K562 (cell line): ENCODE measurements at regions not wholly inside any gene's neighbourhood (a gene's known extent, or its start where the extent isn't known, plus 50 kb on each side); places are given as distances from the start of the nearest gene placed in this dataset.

ENCODE experiments used
- ADNP ChIP-seq: fragments of 200-800 bp; sonication (Bioruptor generic); IDR thresholded peaks from 2 replicates; pipeline ENCODE4 v1.6.1; 2016; ENCODE audit warnings: missing genetic modification characterization, missing compliant biosample characterization
- ATF7 ChIP-seq: fragments of 450-650 bp; IDR thresholded peaks from 2 replicates; pipeline ENCODE4 v1.7.1; 2014; ENCODE audit warnings: mild to moderate bottlenecking, moderate library complexity
- BACH1 ChIP-seq: fragments of 200-800 bp; sonication (Bioruptor generic); IDR thresholded peaks from 2 replicates; pipeline ENCODE4 v1.6.1; 2016; ENCODE audit warnings: missing genetic modification characterization, missing compliant biosample characterization
- CREB1 ChIP-seq, 2 experiments: sonication (generic) in 1 of 2; formaldehyde crosslinking in 1 of 2; IDR thresholded peaks; 2 replicates each; pipeline versions ENCODE4 v1.6.1 to v1.8.0; 2012 to 2022; ENCODE audit warnings: inconsistent platforms in 1 of 2, mild to moderate bottlenecking in 1 of 2, missing genetic modification reagents in 1 of 2, moderate library complexity in 1 of 2
- ERF ChIP-seq: fragments of 450-650 bp; formaldehyde crosslinking; IDR thresholded peaks from 2 replicates; pipeline ENCODE4 v1.4.0; 2020; ENCODE audit warnings: mild to moderate bottlenecking, mixed read lengths
- HDAC2 ChIP-seq: fragments of 450-650 bp; IDR thresholded peaks from 2 replicates; pipeline ENCODE4 v1.6.1; 2016; ENCODE audit warnings: mild to moderate bottlenecking
- HES1 ChIP-seq: fragments of 450-650 bp; IDR thresholded peaks from 2 replicates; pipeline ENCODE4 v1.6.1; 2016; ENCODE audit warnings: low read depth, mild to moderate bottlenecking, moderate library complexity
- IRF2 ChIP-seq: sonication (generic); formaldehyde crosslinking; IDR thresholded peaks from 2 replicates; pipeline ENCODE4 v1.8.1; 2022; ENCODE audit warnings: mild to moderate bottlenecking, missing genetic modification reagents
- LCOR ChIP-seq: sonication (generic); formaldehyde crosslinking; IDR thresholded peaks from 2 replicates; pipeline ENCODE4 v1.8.0; 2022; ENCODE audit warnings: mild to moderate bottlenecking, missing genetic modification reagents
- MBD2 ChIP-seq: sonication (generic); IDR thresholded peaks from 2 replicates; pipeline ENCODE4 v1.6.1; 2016; ENCODE audit warnings: low read depth, borderline replicate concordance
- NFRKB ChIP-seq: fragments of 450-650 bp; IDR thresholded peaks from 2 replicates; pipeline ENCODE4 v1.6.1; 2016; ENCODE audit warnings: low read depth
- SAFB ChIP-seq: fragments of 200-400 bp; formaldehyde crosslinking; IDR thresholded peaks from 2 replicates; pipeline ENCODE4 v1.6.1; 2017; ENCODE audit warnings: low read depth, low read length, borderline replicate concordance
- SIN3B ChIP-seq: fragments of 450-650 bp; IDR thresholded peaks from 2 replicates; pipeline ENCODE4 v1.6.1; 2017; ENCODE audit warnings: low read depth, mild to moderate bottlenecking, moderate library complexity
- SMAD3 ChIP-seq: fragments of 450-650 bp; formaldehyde crosslinking; conservative IDR thresholded peaks from 2 replicates; pipeline ENCODE4 v1.4.0; 2020; ENCODE audit warnings: mild to moderate bottlenecking
- TAL1 ChIP-seq: fragments of 450-650 bp; IDR thresholded peaks from 2 replicates; pipeline ENCODE4 v1.6.1; 2016; ENCODE audit warnings: mild to moderate bottlenecking
- THAP7 ChIP-seq: fragments of 250-450 bp; sonication (Bioruptor Pico); IDR thresholded peaks from 2 replicates; pipeline ENCODE4 v1.5.0; 2021
- ZNF175 ChIP-seq: fragments of 200-800 bp; sonication (Bioruptor generic); IDR thresholded peaks from 2 replicates; pipeline ENCODE4 v1.6.1; 2016; ENCODE audit warnings: low read depth, mild to moderate bottlenecking, missing genetic modification characterization, missing compliant biosample characterization
- ZNF253 ChIP-seq: fragments of 250-450 bp; sonication (Bioruptor Pico); conservative IDR thresholded peaks from 2 replicates; pipeline ENCODE4 v1.6.1; 2021; ENCODE audit warnings: mild to moderate bottlenecking

GRCh38 chr5:135157421-135158313 is 123.6 kb upstream of the PITX1 start (continued):
- TF ChIP-seq SIN3B: no peak
- TF ChIP-seq TAL1: peak; percentile 67
- no peak for TF ChIP-seq THAP7 (CRISPR knock-in tag)
- no peak for TF ChIP-seq ATF7
- TF ChIP-seq HES1: no peak
- no peak for TF ChIP-seq IRF2
- no peak for TF ChIP-seq LCOR (CRISPR knock-in tag)
- peak; percentile 93 for TF ChIP-seq ADNP
- no peak for TF ChIP-seq ZNF175 (CRISPR knock-in tag)
- TF ChIP-seq NFRKB: no peak
- TF ChIP-seq MBD2: no peak
- TF ChIP-seq HDAC2: peak; percentile 92
- TF ChIP-seq SAFB: no peak
- TF ChIP-seq BACH1 (tag): no peak
- TF ChIP-seq ZNF253 (CRISPR knock-in tag): no peak
- TF ChIP-seq ERF: no peak
- TF ChIP-seq CREB1 (IDR thresholded peaks at IDR 0.05): no peak
- TF ChIP-seq CREB1 (CRISPR knock-in tag; IDR thresholded peaks at IDR 0.05): no peak
- no peak for TF ChIP-seq SMAD3
